HK-2 (cell line): ENCODE measurements at regions not wholly inside any gene's neighbourhood (a gene's known extent, or its start where the extent isn't known, plus 50 kb on each side); places are given as distances from the start of the nearest gene placed in this dataset.

ENCODE experiments used
- DNase-seq: peaks from one replicate; pipeline ENCODE4 v3.0.0-alpha.2; 2018; ENCODE audit not compliant: unreplicated experiment

GRCh38 chr1:191993549-191993948 is 164.7 kb upstream of the RGS18 start:
- no peak for DNase-seq

GRCh38 chr1:192002063-192002462 is 156.2 kb upstream of the RGS18 start:
- DNase-seq, result no peak

GRCh38 chr1:192003295-192004077 is 154.8 kb upstream of the RGS18 start:
- DNase-seq, result no peak

- no peak for DNase-seq
Measured at GRCh38 chr1:192005976-192006375, 152.3 kb upstream of the RGS18 start.

GRCh38 chr1:192008281-192008825 is 149.9 kb upstream of the RGS18 start:
- no peak for DNase-seq

GRCh38 chr1:192010406-192010805 is 147.9 kb upstream of the RGS18 start:
- no peak for DNase-seq

GRCh38 chr1:192011525-192011924 is 146.7 kb upstream of the RGS18 start:
- no peak for DNase-seq

- DNase-seq, result no peak
Measured at GRCh38 chr1:192022827-192023226, 135.4 kb upstream of the RGS18 start.

- DNase-seq, result no peak
Measured at GRCh38 chr1:192024881-192025280, 133.4 kb upstream of the RGS18 start.

- no peak for DNase-seq
Measured at GRCh38 chr1:192038567-192038966, 119.7 kb upstream of the RGS18 start.

- DNase-seq, result no peak
Measured at GRCh38 chr1:192045131-192045530, 113.1 kb upstream of the RGS18 start.

GRCh38 chr1:192053531-192053971 is 104.7 kb upstream of the RGS18 start:
- no peak for DNase-seq

GRCh38 chr1:192057766-192058165 is 100.5 kb upstream of the RGS18 start:
- no peak for DNase-seq

GRCh38 chr1:192059407-192059806 is 98.9 kb upstream of the RGS18 start:
- DNase-seq, result no peak

- no peak for DNase-seq
Measured at GRCh38 chr1:192061556-192061955, 96.7 kb upstream of the RGS18 start.

GRCh38 chr1:192065087-192065486 is 93.2 kb upstream of the RGS18 start:
- no peak for DNase-seq

- DNase-seq, result no peak
Measured at GRCh38 chr1:192066202-192066601, 92.1 kb upstream of the RGS18 start.

- DNase-seq, result no peak
Measured at GRCh38 chr1:192067360-192067759, 90.9 kb upstream of the RGS18 start.

- DNase-seq, result no peak
Measured at GRCh38 chr1:192070213-192070612, 88.0 kb upstream of the RGS18 start.

GRCh38 chr1:192080684-192081083 is 77.6 kb upstream of the RGS18 start:
- no peak for DNase-seq

- DNase-seq, result no peak
Measured at GRCh38 chr1:192081359-192081758, 76.9 kb upstream of the RGS18 start.

GRCh38 chr1:192086644-192087043 is 71.6 kb upstream of the RGS18 start:
- DNase-seq, result no peak

GRCh38 chr1:192087334-192087733 is 70.9 kb upstream of the RGS18 start:
- DNase-seq, result no peak

GRCh38 chr1:192088496-192088895 is 69.8 kb upstream of the RGS18 start:
- DNase-seq, result no peak
